ENCODE measurements at regions not wholly inside any gene's neighbourhood (a gene's known extent, or its start where the extent isn't known, plus 50 kb on each side); places are given as distances from the start of the nearest gene placed in this dataset.

GRCh38 chr5:40137223-40137622 is 542.5 kb upstream of the PTGER4 start:
- Histone ChIP-seq H3K4me3 (replicated peaks in 1 of 4; ENCODE audit: control extremely low read depth in 1 of 4, insufficient read depth in 1 of 4, low read depth in 3 of 4, low read length in 4 of 4) (no peak overlapping the region), H2AFZ (ENCODE audit: low read length) (no peak overlapping the region), H4K20me1 (ENCODE audit: control insufficient read depth, extremely low read depth, insufficient read depth, low read length) (no peaks in the 10 kb centered on the region), H3K4me2 (ENCODE audit: extremely low read depth, insufficient read depth, low read length) (no peak overlapping the region), H3K27me3 (ENCODE audit: control insufficient read depth, insufficient read depth, low read length) (no peaks in the 10 kb centered on the region), H3K9ac (ENCODE audit: insufficient read depth, low read length) (no peak overlapping the region), H3K27ac (ENCODE audit: insufficient read depth, low read length) (no peak overlapping the region), H3K9me3 (ENCODE audit: control insufficient read depth, insufficient read depth, low read depth, low read length) (no peaks in the 10 kb centered on the region), H3K4me1 (ENCODE audit: control insufficient read depth, extremely low read depth, insufficient read depth, low read length) (no peaks in the 10 kb centered on the region), H3K79me2 (ENCODE audit: control insufficient read depth, insufficient read depth, low read length) (no peaks in the 10 kb centered on the region), H3K36me3 (ENCODE audit: control insufficient read depth, insufficient read depth, low read length) (no peaks in the 10 kb centered on the region)
- TF ChIP-seq CTCF (conservative IDR thresholded peaks at IDR 0.05 in 1 of 2, IDR thresholded peaks at IDR 0.05 in 1 of 2; ENCODE audit: low read depth in 1 of 2, low read length in 2 of 2) (no peak), EZH2 (IDR thresholded peaks at IDR 0.05; ENCODE audit: low read length, missing control alignments) (no peak)
- DNase-seq (ENCODE audit: low read depth in 2 of 2): no peak

- H3K27ac ChIP-seq (ENCODE audit: insufficient read depth, low read length): no peak overlapping the region
- H3K4me1 ChIP-seq (ENCODE audit: control insufficient read depth, extremely low read depth, insufficient read depth, low read length): no peaks in the 10 kb centered on the region
- no peaks in the 10 kb centered on the region for H4K20me1 ChIP-seq (ENCODE audit: control insufficient read depth, extremely low read depth, insufficient read depth, low read length)
- no peak for DNase-seq (ENCODE audit: low read depth in 2 of 2)
- no peaks in the 10 kb centered on the region for H3K27me3 ChIP-seq (ENCODE audit: control insufficient read depth, insufficient read depth, low read length)
- no peaks in the 10 kb centered on the region for H3K9me3 ChIP-seq (ENCODE audit: control insufficient read depth, insufficient read depth, low read depth, low read length)
- H3K4me3 ChIP-seq (replicated peaks in 1 of 4; ENCODE audit: control extremely low read depth in 1 of 4, insufficient read depth in 1 of 4, low read depth in 3 of 4, low read length in 4 of 4): no peak overlapping the region
- no peak for TF ChIP-seq CTCF (conservative IDR thresholded peaks at IDR 0.05 in 1 of 2, IDR thresholded peaks at IDR 0.05 in 1 of 2; ENCODE audit: low read depth in 1 of 2, low read length in 2 of 2)
- TF ChIP-seq EZH2 (IDR thresholded peaks at IDR 0.05; ENCODE audit: low read length, missing control alignments): no peak
- no peaks in the 10 kb centered on the region for H3K79me2 ChIP-seq (ENCODE audit: control insufficient read depth, insufficient read depth, low read length)
- no peak overlapping the region for H2AFZ ChIP-seq (ENCODE audit: low read length)
- no peaks in the 10 kb centered on the region for H3K36me3 ChIP-seq (ENCODE audit: control insufficient read depth, insufficient read depth, low read length)
- no peak overlapping the region for H3K4me2 ChIP-seq (ENCODE audit: extremely low read depth, insufficient read depth, low read length)
- no peak overlapping the region for H3K9ac ChIP-seq (ENCODE audit: insufficient read depth, low read length)
Measured at GRCh38 chr5:40134883-40135520, 544.7 kb upstream of the PTGER4 start.

- H3K9ac ChIP-seq (ENCODE audit: insufficient read depth, low read length): no peak overlapping the region
Measured at GRCh38 chr5:40124367-40124766, 555.3 kb upstream of the PTGER4 start.

More at GRCh38 chr5:40124367-40124766, 555.3 kb upstream of the PTGER4 start:
- TF ChIP-seq CTCF (conservative IDR thresholded peaks at IDR 0.05 in 1 of 2, IDR thresholded peaks at IDR 0.05 in 1 of 2; ENCODE audit: low read depth in 1 of 2, low read length in 2 of 2): no peak
- no peak for TF ChIP-seq EZH2 (IDR thresholded peaks at IDR 0.05; ENCODE audit: low read length, missing control alignments)
- H4K20me1 ChIP-seq (ENCODE audit: control insufficient read depth, extremely low read depth, insufficient read depth, low read length): no peaks in the 10 kb centered on the region
- no peak overlapping the region for H2AFZ ChIP-seq (ENCODE audit: low read length)
- H3K4me1 ChIP-seq (ENCODE audit: control insufficient read depth, extremely low read depth, insufficient read depth, low read length): no peaks in the 10 kb centered on the region
- no peaks in the 10 kb centered on the region for H3K79me2 ChIP-seq (ENCODE audit: control insufficient read depth, insufficient read depth, low read length)
- H3K9me3 ChIP-seq (ENCODE audit: control insufficient read depth, insufficient read depth, low read depth, low read length): no peaks in the 10 kb centered on the region
- H3K27ac ChIP-seq (ENCODE audit: insufficient read depth, low read length): no peak overlapping the region
- no peaks in the 10 kb centered on the region for H3K36me3 ChIP-seq (ENCODE audit: control insufficient read depth, insufficient read depth, low read length)
- H3K27me3 ChIP-seq (ENCODE audit: control insufficient read depth, insufficient read depth, low read length): no peaks in the 10 kb centered on the region
- no peak overlapping the region for H3K4me2 ChIP-seq (ENCODE audit: extremely low read depth, insufficient read depth, low read length)
- peak in 1 of 2 donors; percentile 26 for DNase-seq (ENCODE audit: low read depth in 2 of 2)
- no peak overlapping the region for H3K4me3 ChIP-seq (replicated peaks in 1 of 4; ENCODE audit: control extremely low read depth in 1 of 4, insufficient read depth in 1 of 4, low read depth in 3 of 4, low read length in 4 of 4)

All from fibroblast of lung (primary cell).